GM21367 (cell line): ENCODE measurements at regions not wholly inside any gene's neighbourhood (a gene's known extent, or its start where the extent isn't known, plus 50 kb on each side); places are given as distances from the start of the nearest gene placed in this dataset.

Experiments
- ATAC-seq: cut with Tn5 transposase; IDR thresholded peaks from one replicate; pipeline ENCODE4 v1.9.1; 2021; ENCODE audit not compliant: unreplicated experiment

GRCh38 chr13:89856512-89856911, 1491.0 kb upstream of the MIR17HG start:
- ATAC-seq, result no peak

GRCh38 chr13:89857502-89857901, 1490.0 kb upstream of the MIR17HG start:
- no peak for ATAC-seq

- no peak for ATAC-seq
Observed at GRCh38 chr13:89862011-89862690, 1485.3 kb upstream of the MIR17HG start.

- no peak for ATAC-seq
Observed at GRCh38 chr13:89862691-89863036, 1484.8 kb upstream of the MIR17HG start.

GRCh38 chr13:89865164-89866064, 1482.1 kb upstream of the MIR17HG start:
- ATAC-seq, result no peak

- no peak for ATAC-seq
Observed at GRCh38 chr13:89869312-89869711, 1478.2 kb upstream of the MIR17HG start.

GRCh38 chr13:89878904-89879303, 1468.6 kb upstream of the MIR17HG start:
- ATAC-seq, result no peak

GRCh38 chr13:89880201-89880600, 1467.3 kb upstream of the MIR17HG start:
- no peak for ATAC-seq

GRCh38 chr13:89883893-89884448, 1463.5 kb upstream of the MIR17HG start:
- ATAC-seq, result no peak

GRCh38 chr13:89890806-89891205, 1456.7 kb upstream of the MIR17HG start:
- ATAC-seq, result no peak

- ATAC-seq, result no peak
Observed at GRCh38 chr13:89891416-89891815, 1456.1 kb upstream of the MIR17HG start.

GRCh38 chr13:89897681-89898080, 1449.8 kb upstream of the MIR17HG start:
- peak; percentile 75 for ATAC-seq

- ATAC-seq, result no peak
Observed at GRCh38 chr13:89899302-89900103, 1448.0 kb upstream of the MIR17HG start.

GRCh38 chr13:89900104-89900765, 1447.3 kb upstream of the MIR17HG start:
- ATAC-seq, result no peak

GRCh38 chr13:89902223-89902622, 1445.3 kb upstream of the MIR17HG start:
- no peak for ATAC-seq

GRCh38 chr13:89903115-89903514, 1444.4 kb upstream of the MIR17HG start:
- ATAC-seq, result no peak

GRCh38 chr13:89910166-89910565, 1437.3 kb upstream of the MIR17HG start:
- ATAC-seq, result no peak

GRCh38 chr13:89916551-89916950, 1430.9 kb upstream of the MIR17HG start:
- ATAC-seq, result no peak

GRCh38 chr13:89920461-89920860, 1427.0 kb upstream of the MIR17HG start:
- ATAC-seq, result no peak

GRCh38 chr13:89923052-89923451, 1424.4 kb upstream of the MIR17HG start:
- ATAC-seq, result no peak

- ATAC-seq, result no peak
Observed at GRCh38 chr13:89923736-89924135, 1423.8 kb upstream of the MIR17HG start.
